ENCODE measurements at regions not wholly inside any gene's neighbourhood (a gene's known extent, or its start where the extent isn't known, plus 50 kb on each side); places are given as distances from the start of the nearest gene placed in this dataset.

- Histone ChIP-seq H3K27me3 (ENCODE audit: insufficient read depth, low read length) (no peaks in the 10 kb centered on the region), H3K9me3 (ENCODE audit: control insufficient read depth in 1 of 2, insufficient read depth in 1 of 2, low read depth in 1 of 2, low read length in 2 of 2) (peaks cover 4 to 21% of the 10 kb centered on the region in 2 experiments; a peak in 2 of 4 replicates), H2AFZ (ENCODE audit: low read depth, low read length, poor library complexity, severe bottlenecking) (no peak overlapping the region), H3K4me1 (ENCODE audit: control insufficient read depth in 1 of 2, insufficient read depth in 2 of 2, low read length in 2 of 2) (no peaks in the 10 kb centered on the region), H3K4me2 (ENCODE audit: low read length) (no peak overlapping the region), H3K9ac (ENCODE audit: low read length) (no peak overlapping the region), H3K4me3 (replicated peaks in 1 of 2; ENCODE audit: low read depth in 1 of 2, low read length in 2 of 2) (no peak overlapping the region), H3K27ac (ENCODE audit: low read depth, low read length) (no peak overlapping the region), H4K20me1 (ENCODE audit: insufficient read depth) (no peaks in the 10 kb centered on the region), H3K36me3 (ENCODE audit: control insufficient read depth in 1 of 2, insufficient read depth in 2 of 2, low read length in 2 of 2) (no peaks in the 10 kb centered on the region), H3K9me2 (ENCODE audit: insufficient read depth) (no peaks in the 10 kb centered on the region), H3K79me2 (ENCODE audit: insufficient read depth, low read length) (no peaks in the 10 kb centered on the region)
- POLR2A ChIA-PET, result no interaction called here
- DNase-seq (ENCODE audit: low read depth, low spot score), result no peak
- intact Hi-C loops (cut with micrococcal nuclease), result no loop called here
- ATAC-seq, result no peak
- CTCF ChIA-PET, result no interaction called here
- RAD21 ChIA-PET (ENCODE audit: low non-redundant PET in 1 of 2, low total read pairs in 2 of 2, uncharacterized antibody in 2 of 2, unreplicated experiment in 2 of 2), result no interaction called here
- no TSS peak for BruUV-seq (replicated peaks)
- no peak for TF ChIP-seq POLR2A (IDR thresholded peaks at IDR 0.05; ENCODE audit: borderline replicate concordance, extremely low read depth, insufficient read depth, insufficient read length)
- TF ChIP-seq YY1 (IDR thresholded peaks at IDR 0.05; ENCODE audit: extremely low read depth, insufficient replicate concordance, low read depth, low read length), result no peak
- no peak for TF ChIP-seq POLR2AphosphoS5 (IDR thresholded peaks at IDR 0.05; ENCODE audit: low read depth, low read length)
- no peak for TF ChIP-seq ZBTB33 (IDR thresholded peaks at IDR 0.05; ENCODE audit: extremely low read depth, insufficient replicate concordance, low read length)
- no peak for TF ChIP-seq EZH2 (IDR thresholded peaks at IDR 0.05)
- TF ChIP-seq JUND (IDR thresholded peaks at IDR 0.05), result no peak
- TF ChIP-seq REST (IDR thresholded peaks at IDR 0.05; ENCODE audit: low read depth), result no peak
- TF ChIP-seq ELF1 (IDR thresholded peaks at IDR 0.05; ENCODE audit: borderline replicate concordance, low read depth), result no peak
- TF ChIP-seq ZNF274 (IDR thresholded peaks at IDR 0.05; ENCODE audit: low read depth, low read length), result no peak
- TF ChIP-seq TCF7L2 (IDR thresholded peaks at IDR 0.05; ENCODE audit: borderline replicate concordance, extremely low read depth, insufficient read depth, insufficient read length), result no peak
- TF ChIP-seq CTCF (IDR thresholded peaks at IDR 0.05 in 2 of 3, conservative IDR thresholded peaks at IDR 0.05 in 1 of 3; ENCODE audit: borderline replicate concordance in 1 of 3, insufficient read depth in 1 of 3, low read depth in 2 of 3, low read length in 2 of 3), result no peak
- no peak for TF ChIP-seq ZFX (IDR thresholded peaks at IDR 0.05)
- no peak for TF ChIP-seq CEBPB (IDR thresholded peaks at IDR 0.05; ENCODE audit: low read depth)
Measured at GRCh38 chr11:38416141-38416540, 1818.1 kb upstream of the RAG2 start.
